T-helper 9 cell (primary cell): ENCODE measurements at regions not wholly inside any gene's neighbourhood (a gene's known extent, or its start where the extent isn't known, plus 50 kb on each side); places are given as distances from the start of the nearest gene placed in this dataset.

Experiments
- DNase-seq: peaks from one replicate; pipeline ENCODE4 v3.0.0-alpha.2; 2020

- DNase-seq, result no peak
Measured at GRCh38 chr19:28426110-28426729, 786.7 kb downstream of the UQCRFS1 start.

DNA sequence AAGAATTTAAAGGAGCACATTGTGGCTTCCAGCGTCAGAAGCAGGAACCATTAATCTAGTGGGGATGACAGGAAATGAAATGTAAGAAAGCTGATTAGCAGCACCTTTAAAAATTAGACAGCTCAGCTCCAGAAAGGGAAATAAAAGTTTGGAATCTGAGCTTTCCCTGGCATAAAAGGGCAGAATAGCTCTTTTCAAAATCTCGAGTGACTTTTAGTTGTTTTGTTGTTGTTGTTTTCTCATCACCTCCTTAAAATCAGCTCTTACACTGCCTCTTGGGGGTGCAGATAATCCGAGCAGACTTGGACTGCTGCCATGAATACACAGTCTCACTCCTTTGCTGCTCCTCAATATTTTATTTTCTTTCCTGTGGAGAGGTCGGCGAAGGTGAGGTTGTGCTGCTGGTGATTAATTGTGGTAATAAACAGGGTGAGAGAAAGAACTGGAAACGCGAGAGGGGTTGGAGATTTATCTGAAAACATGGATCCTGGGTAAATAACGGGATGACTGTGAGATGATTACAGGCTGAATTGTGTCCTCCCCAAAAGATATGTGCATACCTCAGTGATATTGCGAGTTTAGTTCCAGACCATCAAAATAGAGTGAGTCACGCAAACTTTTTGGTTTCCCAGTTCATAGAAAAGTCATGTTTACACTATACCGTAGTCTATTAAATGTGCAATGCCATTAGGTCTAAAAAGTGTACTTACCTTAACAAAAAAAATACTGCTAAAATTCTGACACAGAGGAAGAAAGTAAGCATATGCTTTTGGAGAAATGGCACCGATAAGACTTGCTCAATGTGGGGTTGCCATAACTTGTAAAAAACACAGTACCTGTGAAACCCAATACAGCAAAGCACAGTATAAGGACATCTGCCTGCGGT, 787.7 kb downstream of the UQCRFS1 start:
- DNase-seq, result no peak

- DNase-seq, result no peak
Measured at GRCh38 chr19:28424662-28425045, 788.3 kb downstream of the UQCRFS1 start.

- no peak for DNase-seq
Measured at GRCh38 chr19:28424077-28424476, 788.9 kb downstream of the UQCRFS1 start.

DNA sequence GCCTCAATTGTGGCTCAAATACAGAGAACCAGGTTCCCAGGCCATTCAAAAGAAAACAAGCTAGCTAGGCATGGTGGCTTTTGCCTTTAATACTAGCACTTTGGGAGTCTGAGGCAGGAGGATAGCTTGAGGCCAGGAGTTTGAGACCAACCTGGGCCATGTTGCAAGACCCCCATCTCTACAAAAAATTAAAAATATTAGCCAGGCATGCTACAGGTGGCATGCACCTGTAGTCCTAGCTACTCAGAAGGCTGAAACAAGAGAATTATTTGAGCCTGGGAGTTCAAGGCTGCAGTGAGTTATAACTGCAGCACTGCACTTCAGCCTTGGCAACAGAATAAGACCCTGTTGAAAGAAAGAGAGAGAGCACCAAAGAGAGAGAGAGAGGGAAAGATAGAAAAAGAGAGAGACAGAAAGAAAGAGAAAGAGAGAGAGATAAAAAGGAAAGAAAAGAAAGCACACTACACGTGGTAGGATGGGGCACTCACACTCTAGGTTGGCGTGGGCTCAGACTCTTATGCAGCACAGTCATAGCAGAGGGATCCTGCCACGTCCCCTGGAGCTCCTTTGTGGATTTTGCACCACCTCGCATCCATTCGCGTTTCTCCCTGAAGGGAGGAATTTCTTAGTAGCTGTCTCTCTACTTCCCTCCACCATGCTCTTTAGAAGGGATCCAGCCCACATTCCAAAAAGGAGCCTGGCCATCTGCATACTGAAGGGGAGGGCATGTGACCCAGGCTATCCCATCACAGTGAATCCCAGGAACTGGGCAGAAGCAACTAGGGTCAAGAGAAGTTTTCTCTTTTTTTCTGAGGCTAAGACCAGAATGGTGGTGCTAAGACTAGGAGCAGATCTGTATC, 789.9 kb downstream of the UQCRFS1 start:
- no peak for DNase-seq

DNA sequence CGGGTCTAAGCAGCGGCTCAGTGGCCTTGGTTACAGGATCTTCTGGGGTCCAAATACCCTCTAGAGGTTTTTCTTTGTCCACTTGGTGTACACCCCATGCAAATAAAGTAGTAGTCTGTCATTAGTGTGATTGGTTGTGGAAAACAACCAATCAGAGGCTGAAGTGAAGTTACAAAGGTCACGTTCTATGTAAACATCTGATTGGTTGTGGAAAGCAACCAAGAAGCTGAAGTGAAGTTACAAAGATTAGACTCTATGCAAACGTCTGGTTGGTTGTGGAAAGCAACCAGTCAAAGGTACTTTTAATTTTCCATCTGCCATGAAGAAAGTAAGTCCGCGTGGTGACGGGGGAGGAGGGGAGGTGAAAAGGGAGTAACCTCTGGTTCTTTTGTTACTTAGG, 790.9 kb downstream of the UQCRFS1 start:
- DNase-seq, result no peak

DNA sequence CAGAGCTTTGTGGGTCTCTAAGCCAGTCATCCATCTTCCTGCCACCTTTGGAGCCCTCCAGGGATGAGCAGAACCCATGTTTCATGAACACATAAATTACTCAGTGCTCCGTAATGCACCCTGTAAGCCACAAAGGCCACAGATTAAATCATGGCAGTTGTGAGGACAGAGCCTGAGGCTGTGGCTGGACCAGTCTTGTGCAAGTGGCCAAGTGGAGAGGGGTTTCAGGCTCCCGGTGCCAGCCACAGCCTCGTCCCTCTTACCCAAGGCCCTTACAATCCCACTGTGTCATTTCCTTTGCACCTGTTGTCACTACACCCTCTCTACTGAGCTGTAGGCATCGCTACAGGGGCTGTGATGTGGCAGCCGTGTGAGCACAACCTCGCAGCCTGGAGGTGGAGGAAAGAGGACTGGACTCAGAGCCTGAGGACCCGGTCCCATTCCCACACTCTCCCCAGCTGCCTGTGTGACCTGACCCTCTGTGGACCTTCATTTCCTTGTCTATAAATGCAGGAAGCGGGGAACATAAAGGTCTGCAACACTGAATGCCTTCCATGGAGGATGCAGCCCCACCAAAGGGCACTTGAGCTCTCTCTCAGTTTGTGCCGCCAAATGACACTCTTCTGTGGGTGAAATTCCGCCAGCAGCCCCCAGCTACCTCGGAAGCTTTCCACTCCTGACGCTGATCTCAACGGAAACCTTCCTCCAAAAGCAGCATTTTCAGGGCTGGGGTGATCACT, 792.0 kb downstream of the UQCRFS1 start:
- no peak for DNase-seq

DNA sequence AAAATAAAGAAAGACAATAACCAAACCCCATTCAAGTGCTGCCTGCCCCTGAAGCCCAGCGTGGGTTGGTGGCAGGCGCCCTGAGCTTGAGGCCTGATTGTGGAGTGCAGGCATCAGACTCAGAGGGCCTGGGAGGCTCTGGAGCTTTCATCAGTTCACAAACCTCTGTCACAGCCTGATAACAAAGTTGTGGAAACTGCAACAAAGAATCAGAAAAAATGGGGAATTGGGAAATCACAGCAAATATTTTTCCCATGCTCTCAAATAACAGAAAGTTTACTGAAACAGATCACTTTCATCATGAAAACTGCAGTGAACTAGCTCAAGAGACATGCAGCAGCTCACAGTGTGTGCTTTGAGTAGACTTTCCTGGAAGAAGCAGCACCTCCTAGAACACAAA, 793.6 kb downstream of the UQCRFS1 start:
- no peak for DNase-seq

GRCh38 chr19:28417361-28417760, 795.6 kb downstream of the UQCRFS1 start:
- DNase-seq, result no peak

GRCh38 chr19:28416245-28416644, 796.7 kb downstream of the UQCRFS1 start:
- DNase-seq, result no peak

DNA sequence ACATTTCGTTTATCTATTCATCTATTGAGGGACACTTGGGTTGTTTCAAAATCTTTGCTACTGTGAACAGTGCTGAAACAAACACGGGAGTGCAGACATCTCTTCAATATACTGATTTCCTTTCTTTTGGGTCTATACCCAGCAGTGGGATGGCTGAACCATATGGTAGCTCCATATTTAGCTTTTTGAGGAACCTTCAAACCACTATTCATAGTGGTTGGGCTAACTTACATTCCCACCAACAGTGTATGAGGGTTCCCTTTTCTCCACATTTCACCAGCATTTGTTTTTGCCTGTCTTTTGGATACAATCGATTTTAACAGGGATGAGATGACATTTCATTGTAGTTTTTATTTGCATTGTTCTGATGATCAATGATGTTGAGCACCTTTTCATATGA, 798.2 kb downstream of the UQCRFS1 start:
- DNase-seq, result no peak

GRCh38 chr19:28409859-28410258, 803.1 kb downstream of the UQCRFS1 start:
- DNase-seq, result no peak

GRCh38 chr19:28406966-28407365, 806.0 kb downstream of the UQCRFS1 start:
- DNase-seq, result no peak

GRCh38 chr19:28405346-28405742, 807.6 kb downstream of the UQCRFS1 start:
- DNase-seq, result no peak

DNA sequence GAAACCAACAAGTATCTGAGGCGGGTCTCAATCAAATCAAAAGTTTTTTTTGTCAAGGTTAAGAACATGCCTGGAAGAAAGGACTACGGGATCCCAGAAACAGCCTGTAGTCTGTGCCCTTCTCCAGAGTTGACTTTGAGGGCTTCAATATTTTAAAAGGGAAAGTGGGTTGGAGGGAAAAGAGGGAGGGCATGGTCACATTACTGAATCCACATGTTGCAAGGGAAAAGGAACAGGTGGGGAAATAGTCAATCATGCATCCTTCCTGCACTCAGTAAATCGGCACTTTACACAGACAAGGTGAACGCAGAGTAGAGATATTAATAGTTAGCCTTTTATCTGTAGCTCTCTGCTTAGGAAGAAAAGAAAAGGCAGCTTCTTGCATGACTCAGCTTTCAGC, 808.5 kb downstream of the UQCRFS1 start:
- DNase-seq, result no peak

DNA sequence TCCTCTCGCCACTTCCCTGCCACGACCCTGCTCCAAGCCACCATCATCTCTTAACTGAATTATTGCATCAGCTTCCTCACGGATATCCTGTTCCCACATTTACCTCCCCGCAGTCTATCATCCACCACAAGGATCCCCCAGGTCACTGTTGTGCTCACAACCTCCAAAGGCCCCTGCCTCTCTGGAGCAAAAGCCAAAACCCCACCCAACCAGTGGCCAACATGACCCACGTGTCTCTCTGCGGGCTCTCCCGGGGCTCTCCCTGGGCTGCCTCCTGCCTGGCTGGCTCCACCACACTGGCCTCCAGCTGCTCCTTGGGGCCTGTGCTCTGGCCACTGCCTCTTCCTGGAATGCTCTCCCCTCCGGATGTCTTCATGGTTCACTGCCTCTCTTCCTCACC, 809.3 kb downstream of the UQCRFS1 start:
- no peak for DNase-seq

- no peak for DNase-seq
Measured at GRCh38 chr19:28402701-28403290, 810.2 kb downstream of the UQCRFS1 start.

GRCh38 chr19:28401739-28402424, 811.1 kb downstream of the UQCRFS1 start:
- DNase-seq, result no peak

DNA sequence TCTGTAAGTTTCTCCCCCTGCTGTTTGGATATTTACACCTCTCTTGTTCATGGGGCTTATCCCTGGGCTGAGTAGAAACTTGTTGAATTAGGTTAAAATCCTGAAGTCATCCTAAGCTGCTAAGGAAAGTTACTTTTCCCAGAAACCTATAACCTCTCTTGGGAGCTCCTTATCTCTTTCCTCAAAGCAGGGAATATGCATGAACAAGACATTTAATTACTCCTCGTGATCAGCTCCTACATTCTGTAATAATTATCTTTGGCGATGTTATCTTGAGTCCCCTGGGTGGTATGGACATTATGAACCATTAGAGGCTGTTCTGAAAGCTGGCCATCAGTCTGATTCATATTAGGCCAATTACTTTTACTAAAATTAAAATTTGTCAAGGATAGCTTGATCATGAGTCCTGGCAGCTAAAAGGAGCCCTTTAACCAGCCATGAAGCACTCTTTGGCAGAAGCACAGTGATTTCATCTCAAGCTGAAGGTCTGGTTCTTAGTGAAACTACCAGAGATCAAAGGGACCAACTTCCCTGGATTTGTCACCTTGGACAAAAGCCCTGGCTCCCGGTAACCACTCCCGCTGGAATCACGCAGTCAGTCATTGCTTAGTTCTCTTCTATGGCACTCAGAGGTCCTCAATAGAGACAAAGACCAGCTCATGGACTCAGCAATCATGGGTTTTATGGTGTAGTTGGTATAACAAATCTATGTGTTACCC, 811.8 kb downstream of the UQCRFS1 start:
- DNase-seq, result no peak

DNA sequence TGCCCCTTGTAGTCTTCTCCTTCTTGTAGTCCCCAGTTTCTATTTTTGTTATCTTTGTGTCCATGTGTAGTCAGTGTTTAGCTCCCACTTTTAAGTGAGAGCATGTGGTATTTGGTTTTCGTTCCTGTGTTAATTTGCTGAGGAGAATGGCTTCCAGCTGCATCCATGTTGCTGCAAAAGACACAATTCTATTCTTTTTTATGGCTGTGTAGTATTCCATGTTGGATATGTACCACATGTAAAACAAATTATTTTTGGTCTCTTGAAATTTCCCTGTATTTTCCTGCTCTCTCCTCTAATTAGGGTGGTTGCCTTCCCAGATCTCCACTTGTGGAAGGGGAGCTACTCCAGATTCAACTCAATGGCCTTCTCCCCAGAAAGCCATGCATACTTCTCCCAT, 813.8 kb downstream of the UQCRFS1 start:
- DNase-seq, result no peak

- no peak for DNase-seq
Measured at GRCh38 chr19:28397800-28398199, 815.2 kb downstream of the UQCRFS1 start.
